Tibial artery (tissue), 4 donors: ENCODE measurements at regions not wholly inside any gene's neighbourhood (a gene's known extent, or its start where the extent isn't known, plus 50 kb on each side); places are given as distances from the start of the nearest gene placed in this dataset.

Source experiments
- DNase-seq, 2 donors: peaks; one replicate each; pipeline ENCODE4 v3.0.0-alpha.2; 2019
- H3K27ac ChIP-seq, 2 donors: fragments of 200-600 bp; sonication (generic) in 1 of 2; 1 replicate in 1 of 2; 2 replicates in 1 of 2; pipeline ENCODE4 v1.5.1; 2018 to 2019; ENCODE audit warnings: mild to moderate bottlenecking in 1 of 2
- H3K27me3 ChIP-seq, 2 donors: fragments of 200-600 bp; sonication (generic) in 1 of 2; one replicate each; pipeline versions ENCODE4 v1.5.1 to v1.6.0; 2016 to 2019
- H3K36me3 ChIP-seq, 3 donors: fragments of 200-600 bp; sonication (generic) in 2 of 3; one replicate each; pipeline ENCODE4 v1.5.1; 2016 to 2019; ENCODE audit warnings: mild to moderate bottlenecking in 2 of 3
- H3K4me1 ChIP-seq, 4 donors: fragments of 200-600 bp; sonication (generic) in 2 of 4; 1 replicate in 3 of 4; 2 replicates in 1 of 4; pipeline ENCODE4 v1.5.1; 2016 to 2019
- H3K4me3 ChIP-seq, 2 donors: fragments of 200-600 bp; sonication (generic) in 1 of 2; 1 replicate in 1 of 2; 2 replicates in 1 of 2; pipeline ENCODE4 v1.5.1; 2018 to 2019; ENCODE audit warnings: mild to moderate bottlenecking in 2 of 2
- H3K9me3 ChIP-seq, 3 donors: fragments of 200-600 bp; sonication (generic) in 1 of 3; one replicate each; pipeline ENCODE4 v1.5.1; 2016 to 2019
- CTCF ChIP-seq, 2 experiments: fragments of 200-600 bp in 1 of 2; fragments of 450-650 bp in 1 of 2; IDR thresholded peaks; one replicate each; pipeline ENCODE4 v1.5.1; 2017 to 2019; ENCODE audit warnings: antibody characterized with exemption in 2 of 2, mild to moderate bottlenecking in 1 of 2, moderate library complexity in 1 of 2
- intact Hi-C: fragments of 100-400 bp; cut with DNase I; formaldehyde crosslinking; loops from one replicate; pipeline ENCODE4 v1.15.0; 2023; ENCODE audit warnings: low total_unique reads

GRCh38 chr7:46880508-46881196, 701.3 kb downstream of the TNS3 start:
- no peaks in the 10 kb centered on the region for H3K4me1 ChIP-seq
- no peak for TF ChIP-seq CTCF (IDR thresholded peaks at IDR 0.05)
- H3K27ac ChIP-seq: no peak overlapping the region
- no peak for DNase-seq
- H3K36me3 ChIP-seq: no peaks in the 10 kb centered on the region
- H3K4me3 ChIP-seq: no peak overlapping the region
- intact Hi-C loops: no loop called here
- H3K9me3 ChIP-seq: no peaks in the 10 kb centered on the region
- no peaks in the 10 kb centered on the region for H3K27me3 ChIP-seq

- H3K9me3 ChIP-seq: no peaks in the 10 kb centered on the region
- intact Hi-C loops: no loop called here
- H3K36me3 ChIP-seq: no peaks in the 10 kb centered on the region
- no peaks in the 10 kb centered on the region for H3K4me1 ChIP-seq
- no peak overlapping the region for H3K4me3 ChIP-seq
- H3K27me3 ChIP-seq: no peaks in the 10 kb centered on the region
- DNase-seq: no peak
- no peak for TF ChIP-seq CTCF (IDR thresholded peaks at IDR 0.05)
- no peak overlapping the region for H3K27ac ChIP-seq
Observed at GRCh38 chr7:46879783-46880182, 702.1 kb downstream of the TNS3 start.

- no peaks in the 10 kb centered on the region for H3K36me3 ChIP-seq
- H3K9me3 ChIP-seq: no peaks in the 10 kb centered on the region
- no peaks in the 10 kb centered on the region for H3K27me3 ChIP-seq
- TF ChIP-seq CTCF (IDR thresholded peaks at IDR 0.05): no peak
- H3K4me3 ChIP-seq: no peak overlapping the region
- no peaks in the 10 kb centered on the region for H3K4me1 ChIP-seq
- DNase-seq: no peak
- H3K27ac ChIP-seq: no peak overlapping the region
- intact Hi-C loops: no loop called here
Observed at GRCh38 chr7:46871516-46871915, 710.4 kb downstream of the TNS3 start.

GRCh38 chr7:46864716-46865115, 717.2 kb downstream of the TNS3 start:
- H3K36me3 ChIP-seq: no peaks in the 10 kb centered on the region
- DNase-seq: no peak
- no peaks in the 10 kb centered on the region for H3K27me3 ChIP-seq
- no peak overlapping the region for H3K27ac ChIP-seq
- H3K4me3 ChIP-seq: no peak overlapping the region
- H3K4me1 ChIP-seq: no peaks in the 10 kb centered on the region
- intact Hi-C loops: no loop called here
- TF ChIP-seq CTCF (IDR thresholded peaks at IDR 0.05): no peak
- H3K9me3 ChIP-seq: no peaks in the 10 kb centered on the region

- TF ChIP-seq CTCF (IDR thresholded peaks at IDR 0.05): no peak
- no peak for DNase-seq
- intact Hi-C loops: no loop called here
- no peaks in the 10 kb centered on the region for H3K27me3 ChIP-seq
- H3K4me1 ChIP-seq: peaks cover 0 to 16% (median 6%) of the 10 kb centered on the region in 4 donors
- H3K9me3 ChIP-seq: no peaks in the 10 kb centered on the region
- H3K27ac ChIP-seq: no peak overlapping the region
- no peak overlapping the region for H3K4me3 ChIP-seq
- H3K36me3 ChIP-seq: no peaks in the 10 kb centered on the region
Observed at GRCh38 chr7:46859963-46860475, 721.9 kb downstream of the TNS3 start.
